IMR-90 (cell line): ENCODE measurements at regions not wholly inside any gene's neighbourhood (a gene's known extent, or its start where the extent isn't known, plus 50 kb on each side); places are given as distances from the start of the nearest gene placed in this dataset.
"Not testable (repeated sequence)": the region's sequence is repeated elsewhere in the genome, so short reads cannot be mapped to it uniquely, and the experiment has no call there.

Source experiments
- CTCF ChIP-seq: conservative IDR thresholded peaks from 2 replicates; pipeline ENCODE4 v1.5.1; 2012; ENCODE audit warnings: mild to moderate bottlenecking, low read depth, low read length, improper control_type of control experiment
- MXI1 ChIP-seq: IDR thresholded peaks from 2 replicates; pipeline ENCODE4 v1.6.1; 2012; ENCODE audit warnings: low read depth, mild to moderate bottlenecking, low read length, moderate library complexity, borderline replicate concordance
- POLR2A ChIP-seq: IDR thresholded peaks from 2 replicates; pipeline ENCODE4 v1.6.1; 2012; ENCODE audit warnings: mild to moderate bottlenecking, low read depth, low read length

GRCh38 chr6:88420967-88421488 lies 254.9 kb upstream of the CNR1 start:
- TF ChIP-seq MXI1, CTCF, POLR2A: not testable (repeated sequence)
